Mammary epithelial cell (primary cell): ENCODE measurements at regions not wholly inside any gene's neighbourhood (a gene's known extent, or its start where the extent isn't known, plus 50 kb on each side); places are given as distances from the start of the nearest gene placed in this dataset.

Experiments used
- EZH2 ChIP-seq: IDR thresholded peaks from 2 replicates; pipeline ENCODE4 v1.6.1; 2012; ENCODE audit warnings: low read length, inconsistent platforms, borderline replicate concordance
- TF ChIP-seq, protein P1 (sequence below), 2 donors: IDR thresholded peaks in 1 of 2; conservative IDR thresholded peaks in 1 of 2; 2 replicates each; pipeline ENCODE4 v1.5.1; 2011 to 2012; ENCODE audit warnings: inconsistent platforms in 2 of 2, low read length in 2 of 2, mild to moderate bottlenecking in 2 of 2, control low read depth in 1 of 2, low read depth in 1 of 2; ENCODE audit not compliant: insufficient read depth in 1 of 2; ENCODE audit errors: extremely low read depth in 1 of 2

DNA sequence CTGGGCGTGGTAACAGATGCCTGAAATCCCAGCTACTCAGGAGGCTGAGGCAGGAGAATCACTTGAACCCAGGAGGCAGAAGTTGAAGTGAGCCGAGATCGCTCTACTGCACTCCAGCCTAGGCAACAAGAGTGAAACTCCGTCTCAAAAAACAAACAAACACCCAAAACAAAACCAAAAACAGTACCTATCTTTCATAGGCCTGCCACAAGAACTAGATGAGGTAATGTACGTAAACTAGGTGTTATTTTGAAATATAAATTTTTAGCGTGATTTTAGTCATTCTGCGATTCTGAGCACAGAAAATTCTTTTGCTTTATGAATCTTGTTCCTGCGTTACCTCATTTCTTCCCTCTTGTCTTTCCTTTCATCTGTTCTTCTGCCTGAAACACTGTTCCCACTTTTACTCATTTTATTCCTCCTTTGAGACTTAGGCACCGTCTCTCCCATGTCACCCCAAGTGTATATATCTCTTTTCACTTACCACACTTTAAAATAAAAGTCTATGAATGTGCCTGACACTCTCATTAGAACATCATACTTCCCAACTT, 238.2 kb upstream of the HTR2A start:
- TF ChIP-seq, protein P1, sequence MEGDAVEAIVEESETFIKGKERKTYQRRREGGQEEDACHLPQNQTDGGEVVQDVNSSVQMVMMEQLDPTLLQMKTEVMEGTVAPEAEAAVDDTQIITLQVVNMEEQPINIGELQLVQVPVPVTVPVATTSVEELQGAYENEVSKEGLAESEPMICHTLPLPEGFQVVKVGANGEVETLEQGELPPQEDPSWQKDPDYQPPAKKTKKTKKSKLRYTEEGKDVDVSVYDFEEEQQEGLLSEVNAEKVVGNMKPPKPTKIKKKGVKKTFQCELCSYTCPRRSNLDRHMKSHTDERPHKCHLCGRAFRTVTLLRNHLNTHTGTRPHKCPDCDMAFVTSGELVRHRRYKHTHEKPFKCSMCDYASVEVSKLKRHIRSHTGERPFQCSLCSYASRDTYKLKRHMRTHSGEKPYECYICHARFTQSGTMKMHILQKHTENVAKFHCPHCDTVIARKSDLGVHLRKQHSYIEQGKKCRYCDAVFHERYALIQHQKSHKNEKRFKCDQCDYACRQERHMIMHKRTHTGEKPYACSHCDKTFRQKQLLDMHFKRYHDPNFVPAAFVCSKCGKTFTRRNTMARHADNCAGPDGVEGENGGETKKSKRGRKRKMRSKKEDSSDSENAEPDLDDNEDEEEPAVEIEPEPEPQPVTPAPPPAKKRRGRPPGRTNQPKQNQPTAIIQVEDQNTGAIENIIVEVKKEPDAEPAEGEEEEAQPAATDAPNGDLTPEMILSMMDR (conservative IDR thresholded peaks at IDR 0.05 in 1 of 2, IDR thresholded peaks at IDR 0.05 in 1 of 2; ENCODE audit: extremely low read depth in 1 of 2, insufficient read depth in 1 of 2, low read depth in 1 of 2, low read length in 2 of 2), result no peak
- TF ChIP-seq EZH2, result no peak
